Osteoblast (primary cell): ENCODE measurements at regions not wholly inside any gene's neighbourhood (a gene's known extent, or its start where the extent isn't known, plus 50 kb on each side); places are given as distances from the start of the nearest gene placed in this dataset.

Source experiments
- DNase-seq: peaks from one replicate; pipeline ENCODE4 v3.0.0; 2011; ENCODE audit warnings: low spot score, mixed read lengths; ENCODE audit not compliant: insufficient read length; ENCODE audit errors: missing footprints
- H2AFZ ChIP-seq: 2 replicates; pipeline ENCODE4 v1.6.0; 2011; ENCODE audit warnings: mild to moderate bottlenecking, low read length
- H3K27ac ChIP-seq: 2 replicates; pipeline ENCODE4 v1.5.1; 2011; ENCODE audit warnings: mild to moderate bottlenecking, low read depth, low read length, moderate library complexity
- H3K27me3 ChIP-seq: 2 replicates; pipeline ENCODE4 v1.6.0; 2012; ENCODE audit warnings: mild to moderate bottlenecking, control low read depth, inconsistent platforms, low read length, moderate library complexity; ENCODE audit not compliant: insufficient read depth
- H3K36me3 ChIP-seq: 2 replicates; pipeline ENCODE4 v1.5.1; 2011; ENCODE audit warnings: mild to moderate bottlenecking, low read length, control low read depth, moderate library complexity; ENCODE audit not compliant: insufficient read depth
- H3K4me1 ChIP-seq: 2 replicates; pipeline ENCODE4 v1.5.1; 2011; ENCODE audit warnings: mild to moderate bottlenecking, low read length, control low read depth, moderate library complexity; ENCODE audit not compliant: insufficient read depth
- H3K4me2 ChIP-seq: 2 replicates; pipeline ENCODE4 v1.6.0; 2011; ENCODE audit warnings: mild to moderate bottlenecking, low read length; ENCODE audit not compliant: insufficient read depth
- H3K4me3 ChIP-seq: fragments of 200-600 bp; sonication (generic); 3 replicates; pipeline ENCODE4 v1.5.1; 2012; ENCODE audit warnings: mild to moderate bottlenecking, low read length, inconsistent platforms; ENCODE audit not compliant: insufficient read depth
- H3K79me2 ChIP-seq: 2 replicates; pipeline ENCODE4 v1.6.0; 2012; ENCODE audit warnings: mild to moderate bottlenecking, low read length, control low read depth, inconsistent platforms; ENCODE audit not compliant: insufficient read depth
- H3K9me3 ChIP-seq: 2 replicates; pipeline ENCODE4 v1.5.1; 2011; ENCODE audit warnings: low read depth, low read length, control low read depth
- H4K20me1 ChIP-seq: 2 replicates; pipeline ENCODE4 v1.6.0; 2012; ENCODE audit warnings: mild to moderate bottlenecking, low read length, control low read depth; ENCODE audit not compliant: insufficient read depth
- TF ChIP-seq, protein P1 (sequence below): IDR thresholded peaks from 2 replicates; pipeline ENCODE4 v1.5.1; 2011; ENCODE audit warnings: mild to moderate bottlenecking, low read depth, low read length, moderate library complexity; ENCODE audit errors: extremely low read depth

DNA sequence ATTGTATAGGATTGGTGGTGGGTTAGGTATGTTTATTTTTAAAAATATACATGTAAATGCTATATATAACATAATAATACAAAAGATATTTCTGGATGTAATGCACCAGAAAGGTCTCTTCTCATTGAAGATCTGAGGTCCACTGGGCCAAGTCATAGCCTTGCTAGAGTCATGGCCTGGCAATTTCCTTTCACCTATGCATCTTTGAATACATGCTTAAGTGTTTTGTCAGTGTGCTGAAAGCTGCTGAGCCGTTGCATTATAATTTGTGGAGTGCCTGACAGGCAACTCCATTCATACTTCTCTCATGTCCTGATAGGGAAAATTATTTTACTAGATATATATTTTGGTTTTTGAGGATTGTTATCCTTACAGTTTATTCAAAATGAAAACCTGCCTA lies 410.2 kb upstream of the CT83 start:
- H3K9me3 ChIP-seq, result no peaks in the 10 kb centered on the region
- no peak overlapping the region for H2AFZ ChIP-seq
- H3K36me3 ChIP-seq, result no peaks in the 10 kb centered on the region
- no peaks in the 10 kb centered on the region for H4K20me1 ChIP-seq
- H3K4me3 ChIP-seq, result no peak overlapping the region
- no peak for DNase-seq
- TF ChIP-seq, protein P1, sequence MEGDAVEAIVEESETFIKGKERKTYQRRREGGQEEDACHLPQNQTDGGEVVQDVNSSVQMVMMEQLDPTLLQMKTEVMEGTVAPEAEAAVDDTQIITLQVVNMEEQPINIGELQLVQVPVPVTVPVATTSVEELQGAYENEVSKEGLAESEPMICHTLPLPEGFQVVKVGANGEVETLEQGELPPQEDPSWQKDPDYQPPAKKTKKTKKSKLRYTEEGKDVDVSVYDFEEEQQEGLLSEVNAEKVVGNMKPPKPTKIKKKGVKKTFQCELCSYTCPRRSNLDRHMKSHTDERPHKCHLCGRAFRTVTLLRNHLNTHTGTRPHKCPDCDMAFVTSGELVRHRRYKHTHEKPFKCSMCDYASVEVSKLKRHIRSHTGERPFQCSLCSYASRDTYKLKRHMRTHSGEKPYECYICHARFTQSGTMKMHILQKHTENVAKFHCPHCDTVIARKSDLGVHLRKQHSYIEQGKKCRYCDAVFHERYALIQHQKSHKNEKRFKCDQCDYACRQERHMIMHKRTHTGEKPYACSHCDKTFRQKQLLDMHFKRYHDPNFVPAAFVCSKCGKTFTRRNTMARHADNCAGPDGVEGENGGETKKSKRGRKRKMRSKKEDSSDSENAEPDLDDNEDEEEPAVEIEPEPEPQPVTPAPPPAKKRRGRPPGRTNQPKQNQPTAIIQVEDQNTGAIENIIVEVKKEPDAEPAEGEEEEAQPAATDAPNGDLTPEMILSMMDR, result no peak
- H3K4me1 ChIP-seq, result no peaks in the 10 kb centered on the region
- no peaks in the 10 kb centered on the region for H3K79me2 ChIP-seq
- no peak overlapping the region for H3K27ac ChIP-seq
- H3K4me2 ChIP-seq, result no peak overlapping the region
- no peaks in the 10 kb centered on the region for H3K27me3 ChIP-seq

DNA sequence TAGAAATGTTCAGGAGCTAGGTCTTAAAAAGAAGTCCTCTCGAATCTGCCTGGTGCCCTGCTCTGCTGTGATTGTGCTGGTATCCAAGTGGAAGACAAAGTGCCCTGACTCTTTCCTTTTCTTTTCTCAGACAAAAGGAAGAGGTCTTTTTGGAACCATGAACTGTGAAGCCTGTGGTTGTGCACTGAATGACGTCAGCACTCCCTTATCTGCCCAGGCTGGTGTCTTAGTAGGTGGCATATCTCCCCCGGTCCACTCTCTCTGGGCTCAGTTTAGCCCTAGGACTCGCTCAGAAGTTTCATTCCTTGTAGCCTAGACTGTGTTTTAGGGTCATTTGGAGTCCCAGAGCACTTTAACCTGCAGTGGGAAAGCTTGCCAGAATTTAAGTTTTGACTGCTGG lies 400.3 kb upstream of the CT83 start:
- Histone ChIP-seq H3K79me2 (no peaks in the 10 kb centered on the region), H3K27me3 (no peaks in the 10 kb centered on the region), H3K4me1 (no peaks in the 10 kb centered on the region), H3K27ac (no peak overlapping the region), H2AFZ (no peak overlapping the region), H3K36me3 (no peaks in the 10 kb centered on the region), H3K9me3 (no peaks in the 10 kb centered on the region), H3K4me3 (no peak overlapping the region), H3K4me2 (no peak overlapping the region), H4K20me1 (no peaks in the 10 kb centered on the region)
- TF ChIP-seq, protein P1, result no peak
- no peak for DNase-seq

DNA sequence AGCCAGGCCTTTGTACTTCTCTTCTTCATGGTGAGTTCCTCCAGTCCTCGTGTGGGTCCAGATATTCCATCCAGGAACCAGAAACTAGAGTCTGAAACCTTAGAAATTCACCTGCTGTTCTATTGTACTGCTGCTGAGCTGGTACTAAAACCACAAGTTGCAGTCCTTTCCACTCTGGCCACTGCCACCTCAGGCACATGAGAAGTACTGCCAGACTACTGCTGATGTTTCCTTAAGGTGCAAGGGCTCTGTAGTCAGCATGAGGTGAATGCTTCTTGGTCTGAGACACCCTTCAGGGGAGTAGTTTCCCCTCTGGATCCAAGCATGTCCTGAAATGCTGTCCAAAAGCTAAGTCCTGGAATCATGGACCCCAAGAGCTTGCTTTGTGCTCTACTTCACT lies 399.6 kb upstream of the CT83 start:
- TF ChIP-seq, protein P1, result no peak
- no peaks in the 10 kb centered on the region for H3K36me3 ChIP-seq
- no peaks in the 10 kb centered on the region for H3K4me1 ChIP-seq
- no peaks in the 10 kb centered on the region for H3K9me3 ChIP-seq
- H4K20me1 ChIP-seq, result no peaks in the 10 kb centered on the region
- H3K4me2 ChIP-seq, result no peak overlapping the region
- no peaks in the 10 kb centered on the region for H3K27me3 ChIP-seq
- H3K79me2 ChIP-seq, result no peaks in the 10 kb centered on the region
- DNase-seq, result no peak
- H2AFZ ChIP-seq, result no peak overlapping the region
- H3K4me3 ChIP-seq, result no peak overlapping the region
- H3K27ac ChIP-seq, result no peak overlapping the region

DNA sequence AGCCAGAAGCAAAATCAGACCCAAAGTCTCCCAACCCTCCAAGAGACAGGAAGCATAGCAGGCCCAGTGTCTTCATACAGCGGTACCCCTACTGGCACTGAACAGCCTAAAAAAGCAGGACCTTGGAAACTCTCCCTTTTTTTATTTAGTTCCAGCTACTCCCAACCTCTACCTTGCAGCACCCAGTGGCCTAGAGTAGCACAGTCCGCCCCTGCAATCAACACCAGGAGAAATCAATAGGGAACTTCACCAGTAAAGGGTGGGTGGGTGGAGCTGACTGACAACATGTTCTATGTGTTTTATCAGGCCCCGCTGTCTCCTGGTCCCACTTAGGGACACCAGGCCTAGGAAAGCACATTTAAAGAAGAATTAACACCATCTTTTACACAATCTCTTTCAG lies 378.5 kb upstream of the CT83 start:
- H3K79me2 ChIP-seq, result no peaks in the 10 kb centered on the region
- no peaks in the 10 kb centered on the region for H3K9me3 ChIP-seq
- no peaks in the 10 kb centered on the region for H3K4me1 ChIP-seq
- TF ChIP-seq, protein P1, result no peak
- H3K27ac ChIP-seq, result no peak overlapping the region
- H3K27me3 ChIP-seq, result no peaks in the 10 kb centered on the region
- DNase-seq, result no peak
- no peaks in the 10 kb centered on the region for H4K20me1 ChIP-seq
- no peak overlapping the region for H3K4me3 ChIP-seq
- H2AFZ ChIP-seq, result no peak overlapping the region
- H3K4me2 ChIP-seq, result no peak overlapping the region
- no peaks in the 10 kb centered on the region for H3K36me3 ChIP-seq
